Ascending aorta (tissue), 2 donors: ENCODE measurements at regions not wholly inside any gene's neighbourhood (a gene's known extent, or its start where the extent isn't known, plus 50 kb on each side); places are given as distances from the start of the nearest gene placed in this dataset.

Experiments
- DNase-seq, 2 donors: peaks; one replicate each; pipeline ENCODE4 v3.0.0-alpha.2; 2019; ENCODE audit warnings: low spot score in 2 of 2
- H3K27ac ChIP-seq, 2 donors: fragments of 200-600 bp; sonication (generic); one replicate each; pipeline ENCODE4 v1.5.1; 2016 to 2017; ENCODE audit warnings: mild to moderate bottlenecking in 1 of 2
- H3K27me3 ChIP-seq: fragments of 200-600 bp; sonication (generic); one replicate; pipeline ENCODE4 v1.5.1; 2017
- H3K36me3 ChIP-seq, 2 donors: fragments of 200-600 bp; sonication (generic); one replicate each; pipeline ENCODE4 v1.5.1; 2016
- H3K4me1 ChIP-seq, 2 donors: fragments of 200-600 bp; sonication (generic); one replicate each; pipeline ENCODE4 v1.5.1; 2016 to 2017; ENCODE audit warnings: mild to moderate bottlenecking in 1 of 2
- H3K4me3 ChIP-seq, 2 donors: fragments of 200-600 bp; sonication (generic); one replicate each; pipeline ENCODE4 v1.5.1; 2016 to 2017; ENCODE audit warnings: mild to moderate bottlenecking in 1 of 2
- H3K9me3 ChIP-seq, 2 donors: fragments of 200-600 bp; sonication (generic); one replicate each; pipeline ENCODE4 v1.5.1; 2016
- CTCF ChIP-seq, 3 experiments: fragments of 200-600 bp in 2 of 3; fragments of 450-650 bp in 1 of 3; sonication (generic) in 2 of 3; IDR thresholded peaks; one replicate each; pipeline ENCODE4 v1.5.1; 2016 to 2019; ENCODE audit warnings: antibody characterized with exemption in 3 of 3, mild to moderate bottlenecking in 1 of 3, moderate library complexity in 1 of 3
- intact Hi-C: fragments of 100-400 bp; cut with DNase I; formaldehyde crosslinking; loops from one replicate; pipeline ENCODE4 v1.15.1; 2023

- H3K27me3 ChIP-seq: no peaks in the 10 kb centered on the region
- intact Hi-C loops: no loop called here
- no peak for TF ChIP-seq CTCF (IDR thresholded peaks at IDR 0.05)
- H3K4me3 ChIP-seq: no peak overlapping the region
- H3K4me1 ChIP-seq: no peaks in the 10 kb centered on the region
- H3K36me3 ChIP-seq: no peaks in the 10 kb centered on the region
- H3K9me3 ChIP-seq: no peaks in the 10 kb centered on the region
- no peak overlapping the region for H3K27ac ChIP-seq
- DNase-seq: no peak
These were observed 274.8 kb upstream of the KAZN start for GRCh38 chr1:14323568-14324247.

- DNase-seq: no peak
- H3K4me1 ChIP-seq: no peaks in the 10 kb centered on the region
- no peaks in the 10 kb centered on the region for H3K27me3 ChIP-seq
- H3K36me3 ChIP-seq: no peaks in the 10 kb centered on the region
- no peaks in the 10 kb centered on the region for H3K9me3 ChIP-seq
- no peak overlapping the region for H3K27ac ChIP-seq
- no peak overlapping the region for H3K4me3 ChIP-seq
- TF ChIP-seq CTCF (IDR thresholded peaks at IDR 0.05): no peak
- intact Hi-C loops: no loop called here
These were observed 274.2 kb upstream of the KAZN start for GRCh38 chr1:14324248-14324630.

- Histone ChIP-seq H3K36me3 (no peaks in the 10 kb centered on the region), H3K4me3 (no peak overlapping the region)
- TF ChIP-seq CTCF (IDR thresholded peaks at IDR 0.05): no peak
These were observed 271.6 kb upstream of the KAZN start for GRCh38 chr1:14326857-14327256.

GRCh38 chr1:14328685-14329084 lies 269.8 kb upstream of the KAZN start:
- no peak for TF ChIP-seq CTCF (IDR thresholded peaks at IDR 0.05)
- H3K36me3 ChIP-seq: no peaks in the 10 kb centered on the region
- H3K27ac ChIP-seq: no peak overlapping the region
- H3K4me3 ChIP-seq: no peak overlapping the region
- intact Hi-C loops: no loop called here
- H3K4me1 ChIP-seq: no peaks in the 10 kb centered on the region
- DNase-seq: no peak
- H3K9me3 ChIP-seq: no peaks in the 10 kb centered on the region
- no peaks in the 10 kb centered on the region for H3K27me3 ChIP-seq

More at GRCh38 chr1:14326857-14327256, 271.6 kb upstream of the KAZN start:
- H3K27ac ChIP-seq: no peak overlapping the region
- intact Hi-C loops: no loop called here
- H3K4me1 ChIP-seq: no peaks in the 10 kb centered on the region
- no peak for DNase-seq
- no peaks in the 10 kb centered on the region for H3K27me3 ChIP-seq
- no peaks in the 10 kb centered on the region for H3K9me3 ChIP-seq

GRCh38 chr1:14332158-14332557 lies 266.3 kb upstream of the KAZN start:
- H3K36me3 ChIP-seq: no peaks in the 10 kb centered on the region
- no peaks in the 10 kb centered on the region for H3K4me1 ChIP-seq
- no peak for DNase-seq
- intact Hi-C loops: no loop called here
- H3K27ac ChIP-seq: no peak overlapping the region
- TF ChIP-seq CTCF (IDR thresholded peaks at IDR 0.05): no peak
- H3K4me3 ChIP-seq: no peak overlapping the region
- no peaks in the 10 kb centered on the region for H3K9me3 ChIP-seq
- H3K27me3 ChIP-seq: no peaks in the 10 kb centered on the region
